Motor neuron (in vitro differentiated cells): ENCODE measurements at regions not wholly inside any gene's neighbourhood (a gene's known extent, or its start where the extent isn't known, plus 50 kb on each side); places are given as distances from the start of the nearest gene placed in this dataset.

Experiments
- ATAC-seq, 8 experiments: fragments of 200-7000 bp; cut with Tn5 transposase; replicated peaks in 6 of 8; 2 replicates each; pipeline ENCODE4 v1.8.0; 2021; ENCODE audit warnings: mild to moderate bottlenecking in 8 of 8, moderate library complexity in 8 of 8
- H3K27ac ChIP-seq, 2 donors: fragments of 250-450 bp; sonication (Bioruptor Pico); 2 replicates each; pipeline ENCODE4 v1.9.0; 2021; ENCODE audit warnings: antibody characterized with exemption in 2 of 2, mild to moderate bottlenecking in 2 of 2, moderate library complexity in 1 of 2
- H3K4me1 ChIP-seq, 2 donors: fragments of 250-450 bp; sonication (Bioruptor Pico); replicated peaks in 1 of 2; 2 replicates each; pipeline ENCODE4 v1.6.1; 2021; ENCODE audit warnings: antibody characterized with exemption in 2 of 2, mild to moderate bottlenecking in 2 of 2, moderate library complexity in 1 of 2
- H3K4me3 ChIP-seq, 5 donors: fragments of 250-450 bp; sonication (Bioruptor Pico); 2 replicates each; pipeline ENCODE4 v1.9.0; 2021; ENCODE audit warnings: antibody characterized with exemption in 5 of 5, mild to moderate bottlenecking in 5 of 5, moderate library complexity in 4 of 5
- WGBS, 10 experiments: fragments of 450-650 bp; shearing (Covaris generic); methylation state at CpG; one replicate each; pipeline ENCODE4 v1.0.0; 2022; 5-methylcytosine and 5-hydroxymethylcytosine counted together
- in situ Hi-C, 9 experiments: fragments of 400-800 bp; cut with MboI; loops; one replicate each; pipeline ENCODE4 v1.15.0; 2021; ENCODE audit warnings: low sequenced_read_pairs in 9 of 9, low pct_unique_long_range_greater_than_20kb in 2 of 9; ENCODE audit not compliant: unreplicated experiment in 9 of 9

DNA sequence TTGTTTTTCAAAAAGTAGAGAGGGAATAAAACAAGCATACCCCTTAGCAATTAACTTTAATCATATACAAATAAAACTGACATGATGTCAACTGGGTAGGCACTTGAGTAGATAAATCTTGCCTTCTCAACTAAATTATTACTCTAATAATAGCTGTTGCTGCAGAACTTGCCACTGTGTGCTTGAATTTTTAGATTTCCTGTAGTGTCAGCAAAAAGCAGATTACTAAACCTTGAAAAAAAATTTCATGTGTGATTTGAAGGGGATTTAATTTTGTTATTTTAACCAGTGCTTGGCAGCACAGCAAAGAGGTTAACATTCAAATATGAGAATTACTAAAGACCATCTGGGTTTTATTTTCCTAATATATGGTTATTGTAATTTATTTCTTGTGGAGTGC lies 438.3 kb upstream of the SPANXN1 start:
- H3K27ac ChIP-seq: no peak overlapping the region
- in situ Hi-C loops: no loop called here
- no peaks in the 10 kb centered on the region for H3K4me1 ChIP-seq
- no peak for ATAC-seq
- H3K4me3 ChIP-seq: no peak overlapping the region

DNA sequence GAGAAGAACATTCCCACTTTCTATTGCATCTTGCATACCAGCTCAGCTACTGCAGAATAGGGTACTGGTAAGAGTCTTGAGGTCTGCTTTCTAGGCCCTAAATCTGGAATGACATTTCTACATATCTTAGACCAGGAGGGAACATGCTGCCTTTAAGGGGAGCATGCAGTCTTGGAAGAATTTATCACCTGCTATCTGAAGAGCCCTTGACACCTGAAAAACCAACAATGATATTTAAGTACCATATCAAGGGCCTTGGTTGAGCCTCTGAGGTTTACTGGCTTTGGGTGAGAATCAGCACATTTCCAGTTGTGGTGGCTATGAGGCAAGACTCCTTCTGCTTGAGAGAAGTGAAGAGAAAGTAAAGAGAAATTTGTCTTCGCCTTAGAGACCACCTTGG lies 436.8 kb upstream of the SPANXN1 start:
- Histone ChIP-seq H3K27ac (no peak overlapping the region), H3K4me3 (no peak overlapping the region), H3K4me1 (no peaks in the 10 kb centered on the region)
- 0% methylated on average over 1 of the region's 1 CpG; no CpG with 5 or more reads in 8 of the 10 experiments for WGBS, 10 experiments
- no peak for ATAC-seq
- in situ Hi-C loops: no loop called here

DNA sequence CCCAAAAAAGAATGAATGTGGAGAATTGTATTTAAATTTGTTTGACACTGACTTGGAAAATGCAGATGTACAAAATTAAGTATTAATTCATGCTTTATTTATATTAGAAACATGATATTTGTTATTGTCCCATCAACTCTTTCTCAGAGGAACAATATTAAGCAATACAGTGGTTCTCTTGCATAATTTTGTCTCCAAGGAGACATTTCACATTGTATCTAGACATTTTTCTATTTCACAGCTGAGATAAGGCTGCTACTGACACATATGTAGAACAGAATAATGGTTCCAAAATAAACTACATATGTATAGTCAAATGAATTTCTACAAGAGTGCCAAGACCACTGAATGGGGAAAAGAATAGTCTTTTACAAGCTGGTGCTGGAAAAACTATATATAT lies 427.9 kb upstream of the SPANXN1 start:
- H3K4me1 ChIP-seq: no peaks in the 10 kb centered on the region
- no peak for ATAC-seq
- no peak overlapping the region for H3K27ac ChIP-seq
- in situ Hi-C loops: no loop called here
- no peak overlapping the region for H3K4me3 ChIP-seq

DNA sequence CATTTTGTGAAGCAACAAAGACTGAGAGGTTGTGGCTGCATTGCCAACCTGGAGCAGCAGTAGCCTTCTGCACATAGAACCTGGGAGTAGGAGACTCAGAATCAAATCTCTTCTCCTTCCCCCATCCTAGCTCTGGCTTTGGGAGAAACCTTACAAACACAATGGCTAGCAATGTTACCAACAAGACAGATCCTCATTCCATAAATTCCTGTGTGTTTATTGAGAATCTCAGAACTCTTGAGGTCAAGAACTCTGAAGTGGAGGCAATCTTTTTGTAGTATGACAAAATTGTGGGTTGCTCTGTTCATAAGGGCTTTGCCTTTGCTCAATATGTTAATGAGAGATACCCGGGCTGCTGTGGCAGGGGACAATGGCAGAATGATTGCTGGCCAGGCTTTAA lies 406.7 kb upstream of the SPANXN1 start:
- H3K4me1 ChIP-seq: no peaks in the 10 kb centered on the region
- ATAC-seq: no peak
- in situ Hi-C loops: no loop called here
- WGBS, 10 experiments: 0 to 38% (median 0%) methylated on average over 1 of the region's 1 CpG; no CpG with 5 or more reads in 7 of the 10 experiments
- no peak overlapping the region for H3K4me3 ChIP-seq
- H3K27ac ChIP-seq: no peak overlapping the region

DNA sequence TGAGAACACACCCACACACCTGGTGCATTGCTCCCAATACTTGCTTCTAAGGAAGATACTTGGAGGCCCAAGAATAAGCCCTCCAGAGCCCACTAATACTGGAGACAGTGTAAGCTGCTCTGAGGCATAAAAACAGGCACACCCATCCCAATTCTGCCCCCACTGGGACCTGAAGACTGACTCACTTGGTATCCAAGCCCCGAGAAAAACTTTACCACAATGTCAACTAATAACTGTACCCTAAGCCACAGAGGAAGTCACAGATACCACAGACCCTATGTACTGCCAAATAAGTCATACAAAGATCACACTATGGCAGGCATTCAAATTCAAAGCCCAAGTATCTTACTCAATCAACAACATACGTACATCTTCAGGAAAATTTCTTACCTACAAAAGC lies 398.2 kb upstream of the SPANXN1 start:
- in situ Hi-C loops: no loop called here
- no peak for ATAC-seq
- Histone ChIP-seq H3K27ac (no peak overlapping the region), H3K4me3 (no peak overlapping the region), H3K4me1 (no peaks in the 10 kb centered on the region)
- 20 to 60% methylated on average over 1 of the region's 2 CpGs; no CpG with 5 or more reads in 8 of the 10 experiments for WGBS, 10 experiments

DNA sequence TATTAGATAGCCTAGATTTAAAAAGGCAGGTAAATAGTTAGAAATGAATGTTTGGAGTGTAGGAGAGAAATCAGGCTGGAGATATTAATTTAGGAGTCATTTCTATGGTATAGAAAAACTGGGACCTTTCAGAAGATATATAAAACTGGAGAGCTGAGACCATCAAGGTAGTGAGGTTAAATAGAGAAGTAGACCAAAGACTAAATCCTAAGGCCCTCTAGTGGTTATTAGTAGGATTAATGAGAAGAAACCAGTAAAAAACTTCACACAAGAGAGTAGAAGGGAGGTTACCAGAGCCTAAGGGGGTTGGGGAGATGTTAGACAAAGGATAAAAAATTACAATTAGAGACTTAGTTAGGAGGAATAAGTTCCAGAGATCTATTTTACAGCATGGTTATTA lies 351.0 kb upstream of the SPANXN1 start:
- Histone ChIP-seq H3K4me1 (no peaks in the 10 kb centered on the region), H3K27ac (no peak overlapping the region), H3K4me3 (no peak overlapping the region)
- no peak for ATAC-seq
- in situ Hi-C loops: no loop called here

DNA sequence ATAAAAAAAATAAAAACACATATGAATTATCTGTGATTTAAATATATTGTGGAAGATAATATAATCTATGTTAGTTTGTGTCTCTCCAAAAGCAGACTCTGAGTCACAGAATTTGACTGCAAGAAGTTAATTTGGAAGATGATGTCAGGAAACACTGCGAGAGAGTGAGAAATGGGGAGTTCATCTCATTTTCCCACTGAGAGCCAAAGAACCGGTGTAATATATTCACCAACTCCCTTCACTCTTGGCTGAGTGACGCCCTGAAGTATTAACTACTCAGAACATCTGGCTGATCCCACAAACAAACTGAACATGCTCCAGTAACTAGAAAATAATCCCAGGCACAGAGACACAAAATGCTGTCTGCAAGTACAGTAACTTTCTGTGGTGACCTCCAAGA lies 345.8 kb upstream of the SPANXN1 start:
- Histone ChIP-seq H3K27ac (no peak overlapping the region), H3K4me3 (no peak overlapping the region), H3K4me1 (no peaks in the 10 kb centered on the region)
- in situ Hi-C loops: no loop called here
- 0 to 100% (median 29%) methylated on average over 1 to 2 of the region's 3 CpGs; no CpG with 5 or more reads in 4 of the 10 experiments for WGBS, 10 experiments
- ATAC-seq: no peak

DNA sequence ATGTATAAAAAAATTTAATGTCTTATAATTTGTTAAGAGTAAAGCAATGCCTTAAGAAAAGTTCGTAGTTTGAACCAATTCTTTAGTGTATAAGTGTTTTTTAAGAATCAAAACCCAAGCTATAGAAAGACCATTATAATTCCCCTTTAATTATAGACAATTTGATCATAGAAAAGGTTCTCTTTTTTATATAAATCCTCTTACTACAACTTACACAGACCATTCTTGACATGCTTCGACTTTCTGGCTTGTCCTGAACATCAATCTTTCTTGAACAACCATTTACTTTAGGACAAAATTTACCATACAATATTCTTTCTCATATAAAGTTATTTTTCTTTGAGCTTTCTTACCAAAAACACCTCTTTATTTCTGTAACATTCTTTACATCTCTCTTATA lies 330.5 kb upstream of the SPANXN1 start:
- H3K4me1 ChIP-seq: no peaks in the 10 kb centered on the region
- 0 to 55% (median 14%) methylated on average over 1 to 2 of the region's 2 CpGs for WGBS, 10 experiments
- in situ Hi-C loops: no loop called here
- no peak overlapping the region for H3K27ac ChIP-seq
- no peak for ATAC-seq
- H3K4me3 ChIP-seq: no peak overlapping the region

DNA sequence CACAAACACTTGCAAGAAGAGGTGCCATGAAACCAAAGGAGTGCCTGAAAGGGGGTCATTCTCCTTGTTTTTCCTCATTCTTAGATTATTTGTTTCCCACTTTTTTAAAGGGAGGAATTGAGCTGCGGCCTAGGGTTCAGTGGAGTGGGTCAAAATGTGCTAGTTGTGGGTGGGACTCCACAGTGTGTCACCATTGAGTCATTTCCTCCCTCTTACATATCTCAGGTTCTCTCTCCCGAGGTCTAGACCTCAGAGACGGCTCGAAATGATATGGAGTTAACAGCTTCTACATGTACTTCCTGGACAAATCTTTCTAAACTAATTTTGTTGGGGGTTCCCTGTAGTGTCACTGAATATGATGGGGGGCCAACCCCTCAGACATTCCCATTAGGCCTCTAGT lies 328.4 kb upstream of the SPANXN1 start:
- in situ Hi-C loops: no loop called here
- WGBS, 10 experiments: 18 to 100% (median 54%) methylated on average over 1 to 4 of the region's 4 CpGs; no CpG with 5 or more reads in 7 of the 10 experiments
- Histone ChIP-seq H3K4me3 (no peak overlapping the region), H3K27ac (no peak overlapping the region), H3K4me1 (no peaks in the 10 kb centered on the region)
- no peak for ATAC-seq

DNA sequence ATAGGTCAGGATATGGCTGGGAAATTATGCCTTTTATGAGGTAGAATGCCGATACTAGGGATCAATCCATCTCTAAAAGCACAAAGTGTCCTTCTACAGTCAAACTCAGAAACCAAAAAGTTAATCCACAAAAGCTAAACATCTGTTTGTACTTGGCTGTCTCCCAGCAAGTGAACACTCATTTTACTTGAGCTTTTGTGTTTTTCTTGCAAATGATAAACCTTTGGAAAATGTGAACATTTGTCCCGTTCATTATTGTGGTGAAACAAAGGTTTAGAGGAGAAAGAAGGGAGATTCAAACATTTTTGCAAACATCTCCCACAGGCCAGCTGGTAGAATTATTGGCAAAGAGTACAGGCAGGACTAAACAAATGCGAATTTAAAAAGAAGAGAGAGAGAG lies 300.6 kb upstream of the SPANXN1 start:
- H3K4me3 ChIP-seq: no peak overlapping the region
- H3K4me1 ChIP-seq: no peaks in the 10 kb centered on the region
- 0 to 84% (median 38%) methylated on average over 1 to 3 of the region's 3 CpGs; no CpG with 5 or more reads in 5 of the 10 experiments for WGBS, 10 experiments
- no peak overlapping the region for H3K27ac ChIP-seq
- ATAC-seq: no peak
- in situ Hi-C loops: no loop called here
